Right forelimb (tissue), 1 donor: ENCODE measurements at regions not wholly inside any gene's neighbourhood (a gene's known extent, or its start where the extent isn't known, plus 50 kb on each side); places are given as distances from the start of the nearest gene placed in this dataset.

ENCODE experiments used
- DNase-seq: peaks from one replicate; pipeline ENCODE4 v3.0.0-alpha.2; 2018

DNA sequence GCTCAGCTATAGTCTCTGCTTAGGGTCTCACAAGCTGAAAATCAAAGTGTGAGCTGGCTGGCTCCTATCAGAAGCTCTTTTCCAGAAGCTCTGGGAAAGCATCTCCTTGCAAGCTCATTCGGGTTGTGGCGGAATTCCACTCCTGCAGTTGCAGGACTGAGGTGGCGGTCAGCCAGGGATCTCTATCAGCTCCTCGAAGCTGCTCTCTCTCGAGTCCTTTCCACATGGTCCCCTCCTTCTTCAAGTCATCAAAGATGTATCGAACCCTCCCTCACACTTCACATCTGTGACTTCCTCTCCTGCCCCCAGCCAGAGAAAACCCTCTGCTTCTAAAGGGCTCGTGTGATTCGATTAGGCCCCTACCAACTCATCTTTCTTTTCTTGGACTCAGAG lies 141.7 kb downstream of the ZFP36L2 start:
- peak; percentile 78 for DNase-seq

DNA sequence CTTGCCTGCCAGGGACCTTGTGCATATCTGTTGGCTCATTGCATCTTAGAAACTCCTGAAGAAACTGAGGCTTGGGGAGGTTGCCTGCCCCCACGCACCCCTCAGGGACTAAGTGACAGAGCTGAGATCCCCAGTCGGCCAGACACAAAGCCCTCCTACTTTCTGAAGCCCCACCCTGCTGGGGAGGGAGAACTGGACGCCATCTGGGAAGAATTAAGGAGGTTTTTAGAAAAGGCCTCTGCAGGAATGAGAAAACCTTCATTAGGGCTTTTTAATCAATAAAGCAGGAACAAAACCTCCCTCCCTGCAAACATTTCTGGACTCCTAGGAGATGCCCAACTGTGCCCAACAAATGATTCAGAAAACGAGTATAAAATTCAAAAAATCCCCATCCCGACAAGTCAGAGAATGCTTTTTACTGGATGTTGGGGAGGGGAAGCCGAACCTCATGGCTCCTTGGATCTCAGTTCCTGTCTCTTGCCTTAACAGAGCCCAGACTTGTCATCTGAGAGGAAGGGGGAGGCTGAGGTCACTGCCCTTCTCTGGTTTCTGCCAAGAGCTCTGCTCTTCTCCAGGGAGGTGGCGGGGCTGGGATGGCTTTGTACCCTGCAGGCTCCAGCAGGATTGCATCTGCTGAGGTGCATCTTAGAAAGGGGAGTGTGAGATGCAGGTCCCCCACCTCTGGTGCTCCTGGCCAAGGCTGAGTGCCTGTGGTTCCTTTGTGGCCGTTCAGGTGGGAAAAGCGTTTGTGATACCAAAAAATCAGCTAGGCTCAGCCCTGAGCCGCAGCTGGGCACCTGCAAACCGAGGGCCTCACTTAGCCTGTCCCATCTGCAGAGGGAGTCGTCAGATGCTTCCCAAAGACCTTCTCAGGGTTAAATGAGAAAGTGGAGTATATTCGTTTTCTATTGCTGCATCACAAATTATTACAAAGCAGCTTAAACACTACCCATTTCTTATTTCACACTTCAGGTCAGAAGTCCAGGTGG lies 142.4 kb downstream of the ZFP36L2 start:
- peak; percentile 67 for DNase-seq

DNA sequence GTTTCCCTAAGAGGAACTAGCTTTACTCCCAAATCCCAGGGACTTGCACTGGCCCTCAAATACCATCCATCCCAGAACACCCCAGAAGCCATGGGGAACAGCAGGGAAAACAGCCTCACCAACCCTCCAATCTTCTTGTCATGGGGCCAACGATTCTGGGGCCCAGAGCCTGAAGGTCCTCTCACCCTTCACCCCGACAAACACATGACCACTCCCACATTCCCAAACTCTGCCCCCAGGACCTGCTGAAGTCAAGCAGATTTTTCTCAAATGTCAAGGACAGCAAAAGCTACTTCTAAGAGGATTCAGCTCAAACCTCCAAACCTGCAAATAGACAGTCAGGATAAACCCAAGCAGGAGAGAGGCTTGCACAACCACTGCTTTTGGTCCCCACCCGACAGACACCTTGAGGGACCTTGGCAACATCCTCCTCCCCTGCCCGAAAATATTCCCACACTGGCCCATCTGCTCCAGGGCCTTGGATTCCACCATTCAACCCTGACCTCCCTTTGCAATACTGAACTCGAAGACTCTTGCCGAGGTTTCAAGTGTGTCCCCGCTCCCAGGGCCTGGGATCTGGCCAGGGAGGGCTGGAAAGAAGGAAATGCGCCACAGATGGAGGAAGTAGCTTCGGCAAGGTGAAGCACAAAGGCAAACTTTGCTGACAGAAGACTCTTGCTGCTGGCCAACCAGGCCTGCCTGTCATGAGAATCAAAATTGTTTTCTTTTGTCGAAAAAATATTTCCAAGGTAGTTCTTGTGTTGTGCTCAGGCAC lies 143.3 kb downstream of the ZFP36L2 start:
- DNase-seq = peak; percentile 69

GRCh38 chr2:43082111-43082894 lies 144.1 kb downstream of the ZFP36L2 start:
- peak; percentile 72 for DNase-seq

- peak; percentile 46 for DNase-seq
These were observed 145.2 kb downstream of the ZFP36L2 start for GRCh38 chr2:43081131-43081765.

GRCh38 chr2:43080571-43081021 lies 145.8 kb downstream of the ZFP36L2 start:
- peak; percentile 72 for DNase-seq

- no peak for DNase-seq
These were observed 147.3 kb downstream of the ZFP36L2 start for GRCh38 chr2:43078781-43079755.

DNA sequence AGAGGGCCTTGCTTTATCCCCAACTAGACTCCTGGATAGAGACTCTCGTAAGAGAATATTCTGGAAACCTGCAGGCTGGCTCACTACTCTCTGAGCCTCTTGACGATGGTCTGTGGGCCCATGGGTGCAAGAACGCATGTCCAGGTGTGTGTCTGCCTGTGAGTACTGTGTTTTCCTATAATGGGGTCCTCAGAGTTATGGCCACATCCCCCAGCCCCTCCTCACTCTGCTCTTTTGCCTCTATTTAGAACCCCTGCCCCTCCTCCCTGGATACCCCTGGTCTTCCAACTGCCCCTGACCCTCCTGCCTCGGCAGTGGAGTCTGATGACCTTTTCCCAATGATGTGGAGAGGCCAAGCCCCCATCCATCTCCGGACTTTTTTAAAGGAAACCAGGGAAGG lies 148.1 kb downstream of the ZFP36L2 start:
- DNase-seq = no peak

- DNase-seq = no peak
These were observed 148.5 kb downstream of the ZFP36L2 start for GRCh38 chr2:43077876-43078275.

GRCh38 chr2:43076676-43077075 lies 149.7 kb downstream of the ZFP36L2 start:
- no peak for DNase-seq

DNA sequence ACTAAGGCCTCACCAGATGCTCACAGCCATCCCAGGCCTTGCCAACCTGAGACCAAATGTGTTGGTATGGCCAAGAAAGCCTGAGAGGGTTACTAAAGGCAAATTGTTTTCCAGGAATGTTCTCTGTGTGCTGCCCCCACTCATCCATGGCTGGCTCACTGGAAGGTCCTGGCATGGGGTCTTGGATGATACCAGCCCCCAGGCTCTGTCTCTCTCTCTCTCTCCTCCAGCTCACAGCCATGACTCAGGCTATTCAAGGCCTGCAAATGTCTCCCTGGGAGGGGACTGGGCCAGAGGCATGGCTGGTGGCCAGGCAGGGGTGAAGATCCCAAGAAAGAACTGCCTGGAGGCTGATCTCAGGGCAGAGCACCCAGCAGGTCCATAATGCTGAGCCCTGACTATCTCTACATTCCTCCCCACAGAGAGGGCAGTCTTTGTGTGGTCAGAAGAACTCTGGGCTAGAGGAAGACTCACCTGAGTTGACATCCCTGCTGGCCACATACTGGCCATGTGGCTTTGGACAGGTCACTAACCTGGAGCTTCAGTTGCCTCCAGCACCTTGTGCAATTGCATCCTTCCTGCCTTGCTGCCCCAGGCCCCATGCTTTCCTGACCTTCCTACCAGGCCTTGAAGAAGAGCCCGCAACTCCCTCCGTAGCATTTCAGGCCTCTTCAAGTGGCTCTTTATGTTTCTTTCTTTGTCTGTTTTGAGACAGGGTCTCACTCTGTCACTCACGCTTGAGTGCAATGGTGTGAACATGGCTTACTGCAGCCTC lies 150.4 kb downstream of the ZFP36L2 start:
- DNase-seq = peak; percentile 50

DNA sequence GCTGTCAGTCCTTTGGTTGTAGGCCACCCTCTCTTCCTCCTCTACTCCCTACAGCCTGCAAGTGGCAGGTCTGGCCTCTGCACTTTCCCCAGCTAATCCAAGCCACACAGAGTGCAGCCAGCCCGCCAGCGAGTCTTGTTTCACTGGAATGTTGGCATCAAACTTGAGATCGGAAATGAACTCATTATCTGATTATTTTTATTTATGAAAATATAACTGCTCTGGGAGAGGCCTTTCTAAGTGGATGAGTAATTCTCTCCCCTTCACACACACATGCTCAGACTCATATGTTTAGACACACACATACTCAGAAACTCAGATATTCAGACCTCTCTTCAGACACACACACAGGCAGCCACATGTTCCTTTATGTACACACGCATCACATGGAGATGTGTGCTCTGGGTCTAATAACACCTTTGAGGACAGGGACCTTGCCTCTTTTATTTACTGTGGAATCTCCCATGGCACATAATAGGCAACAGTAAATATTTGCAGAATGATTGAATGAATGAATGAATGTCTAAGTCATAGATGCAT lies 151.3 kb downstream of the ZFP36L2 start:
- DNase-seq = peak; percentile 83

DNA sequence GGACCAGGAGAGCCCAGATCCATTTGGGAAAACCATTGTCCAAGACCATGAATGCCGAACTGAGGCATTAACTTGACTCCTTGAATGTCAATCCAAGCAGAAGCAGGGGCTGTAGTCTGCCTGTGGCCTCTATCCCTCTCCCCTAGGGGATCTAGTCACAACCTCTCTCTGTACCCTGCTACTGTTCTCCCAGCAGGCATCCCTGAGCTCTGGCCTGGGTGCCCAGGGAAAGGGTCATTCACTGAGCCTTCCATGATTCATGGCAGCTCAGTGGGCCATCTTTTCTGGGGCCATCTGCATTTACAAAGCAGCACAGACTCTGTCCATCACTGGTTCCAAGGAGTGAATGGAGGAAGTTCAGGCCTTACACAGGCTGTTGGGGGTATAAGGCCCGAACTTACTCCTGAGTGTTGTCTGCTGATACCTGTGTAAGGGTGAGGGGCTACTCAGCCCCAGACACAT lies 151.8 kb downstream of the ZFP36L2 start:
- no peak for DNase-seq

GRCh38 chr2:43074052-43074451 lies 152.4 kb downstream of the ZFP36L2 start:
- DNase-seq = peak; percentile 43

DNA sequence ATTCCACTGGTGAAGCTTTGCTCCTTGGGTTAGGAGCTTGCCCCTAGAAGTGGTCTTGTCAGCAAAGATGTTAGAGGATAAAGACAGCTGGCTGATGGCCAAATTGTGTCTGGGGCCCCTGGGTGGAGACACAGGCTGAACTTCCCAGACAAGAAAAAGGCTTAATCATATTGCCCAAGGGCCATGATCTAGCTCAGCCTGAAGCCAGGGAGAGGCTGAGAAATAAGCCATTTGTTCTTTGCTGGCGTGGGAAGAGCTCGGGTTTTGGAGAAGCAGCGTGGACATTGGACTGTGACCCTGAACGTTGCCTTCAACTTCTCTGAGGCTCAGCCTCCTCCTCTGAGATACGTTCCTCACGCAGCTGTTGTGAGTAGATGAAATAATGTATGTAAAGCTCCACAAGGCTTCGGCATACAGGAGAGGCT lies 153.0 kb downstream of the ZFP36L2 start:
- DNase-seq = peak; percentile 75

- DNase-seq = peak; percentile 80
These were observed 154.5 kb downstream of the ZFP36L2 start for GRCh38 chr2:43071599-43072550.

DNA sequence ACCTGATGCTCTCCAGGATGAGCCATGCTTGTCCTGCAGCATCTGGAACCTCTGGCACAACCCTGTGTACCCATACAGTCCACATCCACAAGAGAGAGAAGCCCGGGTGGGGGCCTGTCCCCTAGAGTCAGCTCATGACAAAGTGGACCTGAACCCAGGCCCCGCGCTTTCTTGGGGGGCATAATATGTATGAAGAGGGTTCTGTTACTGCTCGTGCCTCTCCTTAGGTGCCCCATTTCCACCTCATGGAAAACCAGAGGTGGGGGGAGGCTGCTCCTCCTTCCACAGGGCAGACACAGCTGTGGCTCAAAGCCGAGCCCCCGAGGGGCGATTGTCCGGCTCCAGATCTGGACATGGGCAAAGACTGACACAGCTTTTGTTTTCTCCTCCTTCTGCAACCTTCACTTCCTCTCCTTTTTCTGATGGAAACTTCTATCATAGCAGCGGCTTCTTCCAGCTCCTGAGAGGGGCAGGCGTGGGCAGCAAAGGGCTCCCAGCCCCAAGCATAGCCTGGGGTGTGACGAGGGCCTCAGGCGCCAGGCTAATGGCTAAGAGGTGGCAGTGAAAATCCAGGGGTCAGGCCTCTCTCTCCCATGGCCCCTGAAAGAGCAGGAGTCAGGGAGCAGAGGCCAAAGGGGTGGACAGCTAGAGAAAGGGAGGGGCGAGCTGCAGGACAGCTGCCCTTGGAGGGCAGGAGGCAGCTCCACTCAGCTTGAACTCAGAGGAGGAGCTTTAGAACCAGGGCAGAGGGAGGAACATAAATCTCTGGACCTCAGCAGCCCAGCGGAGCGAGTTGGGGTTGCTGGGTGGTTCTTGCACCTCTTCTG lies 155.5 kb downstream of the ZFP36L2 start:
- peak; percentile 45 for DNase-seq

- no peak for DNase-seq
These were observed 156.4 kb downstream of the ZFP36L2 start for GRCh38 chr2:43070030-43070429.
